A673 (cell line): ENCODE measurements at regions not wholly inside any gene's neighbourhood (a gene's known extent, or its start where the extent isn't known, plus 50 kb on each side); places are given as distances from the start of the nearest gene placed in this dataset.

Experiments
- BruUV-seq: library from RNA; stranded (reverse); fragments of 400-500 nt; replicated peaks from 2 replicates; lab custom pipeline; 2021; lab: Mats Ljungman, UMichigan
- CTCF ChIA-PET: fragments of 300-600 bp; sonication (Branson Sonifier 250); formaldehyde crosslinking; loops from one replicate; lab custom pipeline; 2022; ENCODE audit warnings: antibody characterized with exemption; lab: Charles Lee
- POLR2A ChIA-PET: fragments of 300-600 bp; sonication (Branson Sonifier 250); formaldehyde crosslinking; loops from one replicate; lab custom pipeline; 2022; ENCODE audit warnings: antibody characterized with exemption; ENCODE audit not compliant: low non-redundant PET; lab: Charles Lee
- DNase-seq: peaks from one replicate; pipeline ENCODE4 v3.0.0-alpha.2; 2015; ENCODE audit warnings: low spot score
- H3K27ac ChIP-seq: fragments of 200-600 bp; sonication (generic); 2 replicates; pipeline ENCODE4 v1.5.1; 2016; ENCODE audit warnings: mixed run types, low read depth, mild to moderate bottlenecking, mixed read lengths, antibody characterized with exemption, low read length; ENCODE audit not compliant: poor library complexity, severe bottlenecking
- H3K27me3 ChIP-seq: fragments of 200-600 bp; sonication (generic); replicated peaks from 2 replicates; pipeline ENCODE4 v1.6.1; 2017; ENCODE audit warnings: mixed run types, low read depth, mild to moderate bottlenecking, mixed read lengths, antibody characterized with exemption, low read length; ENCODE audit not compliant: insufficient read depth, poor library complexity
- H3K36me3 ChIP-seq: fragments of 200-600 bp; sonication (generic); 2 replicates; pipeline ENCODE4 v1.6.1; 2016; ENCODE audit warnings: mixed run types, mild to moderate bottlenecking, mixed read lengths, antibody characterized with exemption, low read length; ENCODE audit not compliant: insufficient read depth, poor library complexity, severe bottlenecking
- H3K4me1 ChIP-seq: fragments of 200-600 bp; sonication (generic); 2 replicates; pipeline ENCODE4 v1.6.1; 2017; ENCODE audit warnings: mixed run types, mild to moderate bottlenecking, mixed read lengths, antibody characterized with exemption, low read length; ENCODE audit not compliant: insufficient read depth, poor library complexity, severe bottlenecking
- H3K4me3 ChIP-seq: fragments of 200-600 bp; sonication (generic); 2 replicates; pipeline ENCODE4 v1.5.1; 2016; ENCODE audit warnings: low read depth, mixed run types, mild to moderate bottlenecking, mixed read lengths, low read length; ENCODE audit not compliant: poor library complexity, severe bottlenecking
- H3K9me3 ChIP-seq: fragments of 200-600 bp; sonication (generic); 2 replicates; pipeline ENCODE4 v1.6.1; 2016; ENCODE audit warnings: mixed run types, low read depth, mild to moderate bottlenecking, mixed read lengths, antibody characterized with exemption, low read length; ENCODE audit not compliant: poor library complexity, severe bottlenecking
- CTCF ChIP-seq: fragments of 300-800, 200-600 bp; sonication (generic); conservative IDR thresholded peaks from 2 replicates; pipeline ENCODE4 v1.5.1; 2017; ENCODE audit warnings: low read depth, mild to moderate bottlenecking, antibody characterized with exemption, low read length, moderate library complexity, mixed read lengths
- EZH2 ChIP-seq: fragments of 200-600 bp; sonication (generic); IDR thresholded peaks from 2 replicates; pipeline ENCODE4 v1.6.1; 2017; ENCODE audit warnings: borderline replicate concordance, low read depth, mild to moderate bottlenecking, mixed read lengths, antibody characterized with exemption, low read length; ENCODE audit not compliant: poor library complexity, severe bottlenecking
- intact Hi-C: fragments of 100-400 bp; cut with micrococcal nuclease; formaldehyde crosslinking; loops from one replicate; pipeline ENCODE4 v1.10.0; 2022; ENCODE audit not compliant: unreplicated experiment

GRCh38 chr15:81858136-81858535 is 187.7 kb downstream of the MEX3B start:
- H3K4me1 ChIP-seq, result no peaks in the 10 kb centered on the region
- no peak for DNase-seq
- TF ChIP-seq CTCF (no peak), EZH2 (no peak)
- H3K27ac ChIP-seq, result no peak overlapping the region
- ChIA-PET POLR2A (no interaction called here), CTCF (no interaction called here)
- H3K4me3 ChIP-seq, result no peak overlapping the region
- no TSS peak for BruUV-seq
- no peaks in the 10 kb centered on the region for H3K27me3 ChIP-seq
- H3K9me3 ChIP-seq, result no peaks in the 10 kb centered on the region
- H3K36me3 ChIP-seq, result no peaks in the 10 kb centered on the region
- intact Hi-C loops, result no loop called here

- no TSS peak for BruUV-seq
- ChIA-PET POLR2A (no interaction called here), CTCF (no interaction called here)
- H3K36me3 ChIP-seq, result no peaks in the 10 kb centered on the region
- no peak overlapping the region for H3K27ac ChIP-seq
- no peaks in the 10 kb centered on the region for H3K4me1 ChIP-seq
- no peak overlapping the region for H3K4me3 ChIP-seq
- intact Hi-C loops, result no loop called here
- H3K9me3 ChIP-seq, result no peaks in the 10 kb centered on the region
- H3K27me3 ChIP-seq, result no peaks in the 10 kb centered on the region
- DNase-seq, result no peak
- TF ChIP-seq CTCF (no peak), EZH2 (no peak)
These were observed 189.2 kb downstream of the MEX3B start for GRCh38 chr15:81856634-81857026.

- H3K27me3 ChIP-seq, result no peaks in the 10 kb centered on the region
- BruUV-seq, result no TSS peak
- H3K36me3 ChIP-seq, result no peaks in the 10 kb centered on the region
- no peaks in the 10 kb centered on the region for H3K9me3 ChIP-seq
- ChIA-PET POLR2A (no interaction called here), CTCF (no interaction called here)
- no peak for TF ChIP-seq EZH2
- TF ChIP-seq CTCF, result no peak
- no peak overlapping the region for H3K4me3 ChIP-seq
- H3K4me1 ChIP-seq, result no peaks in the 10 kb centered on the region
- H3K27ac ChIP-seq, result no peak overlapping the region
- no peak for DNase-seq
- intact Hi-C loops, result no loop called here
These were observed 189.7 kb downstream of the MEX3B start for GRCh38 chr15:81856001-81856633.
